ENCODE measurements at regions not wholly inside any gene's neighbourhood (a gene's known extent, or its start where the extent isn't known, plus 50 kb on each side); places are given as distances from the start of the nearest gene placed in this dataset.

DNA sequence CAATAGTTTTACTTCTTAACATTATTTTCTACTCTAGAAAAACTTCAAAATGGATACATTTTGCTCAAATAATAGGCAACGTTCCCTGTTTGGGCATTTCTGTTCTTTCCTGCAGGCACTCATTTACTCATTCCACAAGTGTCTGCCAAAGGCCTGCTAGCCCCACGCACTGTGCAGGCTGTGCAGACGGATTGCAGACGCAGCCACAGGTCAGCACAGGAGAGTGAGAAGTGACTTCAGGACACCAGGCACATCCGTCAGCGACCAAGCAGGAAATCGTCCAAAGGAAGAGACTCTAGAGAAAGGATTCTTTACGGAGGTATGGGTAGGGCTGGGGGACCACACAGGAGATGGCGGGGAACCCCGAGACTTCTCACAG is 103.0 kb upstream of the AGAP1 start:
- H3K4me3 ChIP-seq (ENCODE audit: low read depth, low read length) = no peak overlapping the region
- in situ Hi-C loops (cut with HindIII; ENCODE audit: low sequenced_read_pairs) = no loop called here
- DNase-seq (ENCODE audit: low read depth) = no peak
- TF ChIP-seq, protein P1, sequence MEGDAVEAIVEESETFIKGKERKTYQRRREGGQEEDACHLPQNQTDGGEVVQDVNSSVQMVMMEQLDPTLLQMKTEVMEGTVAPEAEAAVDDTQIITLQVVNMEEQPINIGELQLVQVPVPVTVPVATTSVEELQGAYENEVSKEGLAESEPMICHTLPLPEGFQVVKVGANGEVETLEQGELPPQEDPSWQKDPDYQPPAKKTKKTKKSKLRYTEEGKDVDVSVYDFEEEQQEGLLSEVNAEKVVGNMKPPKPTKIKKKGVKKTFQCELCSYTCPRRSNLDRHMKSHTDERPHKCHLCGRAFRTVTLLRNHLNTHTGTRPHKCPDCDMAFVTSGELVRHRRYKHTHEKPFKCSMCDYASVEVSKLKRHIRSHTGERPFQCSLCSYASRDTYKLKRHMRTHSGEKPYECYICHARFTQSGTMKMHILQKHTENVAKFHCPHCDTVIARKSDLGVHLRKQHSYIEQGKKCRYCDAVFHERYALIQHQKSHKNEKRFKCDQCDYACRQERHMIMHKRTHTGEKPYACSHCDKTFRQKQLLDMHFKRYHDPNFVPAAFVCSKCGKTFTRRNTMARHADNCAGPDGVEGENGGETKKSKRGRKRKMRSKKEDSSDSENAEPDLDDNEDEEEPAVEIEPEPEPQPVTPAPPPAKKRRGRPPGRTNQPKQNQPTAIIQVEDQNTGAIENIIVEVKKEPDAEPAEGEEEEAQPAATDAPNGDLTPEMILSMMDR (IDR thresholded peaks at IDR 0.05; ENCODE audit: low read depth, low read length, missing control alignments) = no peak

DNA sequence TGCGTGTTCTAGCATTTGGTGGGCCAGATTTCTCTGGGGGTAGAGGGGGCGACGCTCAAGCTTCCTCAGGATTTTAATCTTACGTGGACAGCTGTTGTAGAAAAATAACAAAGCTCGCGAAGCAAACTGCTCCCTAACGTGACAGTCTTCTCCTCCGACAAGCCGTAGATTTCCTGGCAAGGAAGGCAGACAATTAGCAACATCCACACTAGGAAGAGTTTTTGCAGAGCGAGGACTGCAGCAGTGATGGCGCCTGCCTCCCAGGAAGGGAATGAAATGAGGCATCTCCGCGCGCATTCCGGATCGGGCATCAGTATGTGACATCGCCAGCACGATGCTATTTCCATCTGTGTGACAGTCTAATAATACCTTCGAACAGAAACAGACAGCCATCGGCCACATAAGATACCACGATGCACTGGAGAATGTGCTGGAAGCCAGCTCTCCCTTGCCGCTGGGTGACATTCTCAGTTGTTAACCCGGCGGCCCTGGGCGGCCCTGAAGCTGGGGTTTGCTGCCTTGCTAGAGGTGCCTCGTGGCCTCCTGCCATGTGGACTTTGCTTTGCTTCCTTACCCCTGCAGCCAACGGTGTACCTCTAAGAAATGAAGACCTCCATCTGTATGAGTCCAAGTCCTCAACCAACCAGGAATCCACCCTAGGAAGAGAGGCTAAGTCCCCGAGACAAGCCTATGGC is 101.8 kb upstream of the AGAP1 start:
- in situ Hi-C loops (cut with HindIII; ENCODE audit: low sequenced_read_pairs) = no loop called here
- TF ChIP-seq, protein P1 (IDR thresholded peaks at IDR 0.05; ENCODE audit: low read depth, low read length, missing control alignments) = no peak
- no peak for DNase-seq (ENCODE audit: low read depth)

DNA sequence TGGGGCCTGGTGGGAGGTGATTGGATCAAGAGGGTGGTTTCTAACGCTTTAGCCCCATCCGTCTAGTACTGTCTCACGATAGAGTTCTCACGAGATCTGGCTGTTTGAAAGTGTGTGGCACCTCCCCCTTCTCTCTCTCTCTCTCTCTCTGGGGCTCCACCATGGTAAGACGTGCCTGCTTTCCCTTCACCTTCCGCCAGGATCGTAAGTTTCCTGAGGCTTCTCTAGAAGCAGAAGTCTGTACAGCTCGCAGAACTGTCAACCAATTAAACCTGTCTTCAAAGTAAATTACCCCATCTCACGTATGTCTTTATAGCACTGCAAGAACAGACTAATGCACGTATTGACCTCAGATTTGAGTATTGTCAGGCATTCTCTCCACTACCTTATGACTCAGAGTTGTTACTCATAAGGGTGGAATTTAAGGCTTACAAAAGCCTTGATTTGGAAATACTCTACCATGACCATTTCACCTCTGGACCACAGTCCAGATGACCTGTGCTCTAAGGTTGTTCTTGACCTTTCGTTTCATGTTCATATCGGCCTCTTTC is 99.5 kb upstream of the AGAP1 start:
- H3K4me3 ChIP-seq (ENCODE audit: low read depth, low read length) = no peak overlapping the region
- in situ Hi-C loops (cut with HindIII; ENCODE audit: low sequenced_read_pairs) = no loop called here
- TF ChIP-seq, protein P1 (IDR thresholded peaks at IDR 0.05; ENCODE audit: low read depth, low read length, missing control alignments) = no peak
- peak; percentile 45 for DNase-seq (ENCODE audit: low read depth)

More for the DNA sequence above, 101.8 kb upstream of the AGAP1 start:
- H3K4me3 ChIP-seq (ENCODE audit: low read depth, low read length) = no peak overlapping the region

DNA sequence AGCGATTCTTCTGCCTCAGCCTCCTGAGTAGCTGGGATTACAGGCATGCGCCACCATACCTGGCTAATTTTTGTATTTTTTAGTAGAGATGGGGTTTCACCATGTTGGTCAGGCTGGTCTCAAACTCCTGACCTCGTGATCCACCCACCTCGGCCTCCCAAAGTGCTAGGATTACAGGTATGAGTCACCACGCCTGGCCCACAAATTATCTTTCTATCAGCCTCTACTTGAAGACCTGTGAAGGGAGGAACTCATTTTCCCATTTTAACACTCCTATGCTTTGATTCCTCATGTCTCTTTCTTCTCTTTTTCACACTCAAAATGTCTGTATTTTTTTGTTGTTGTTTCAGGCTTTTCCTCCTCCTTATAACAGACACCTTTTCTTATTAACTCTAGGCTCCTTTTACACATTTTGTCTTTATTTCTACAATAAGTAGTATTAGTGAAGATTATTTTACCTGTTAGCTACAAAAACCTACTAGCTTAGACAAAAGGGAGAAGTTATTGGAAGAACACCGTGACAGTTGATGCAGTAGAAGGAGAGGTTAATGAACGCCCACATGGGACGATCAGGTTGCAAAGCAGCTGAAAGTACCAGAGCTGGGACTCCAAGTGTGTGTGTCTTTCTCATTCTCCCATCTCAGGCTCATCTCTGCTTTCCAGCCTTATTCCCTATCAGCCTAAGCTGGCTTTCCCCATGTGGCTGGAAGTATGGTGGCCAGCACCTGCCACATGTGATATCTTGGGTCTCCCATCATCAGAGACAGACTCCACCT is 97.6 kb upstream of the AGAP1 start:
- in situ Hi-C loops (cut with HindIII; ENCODE audit: low sequenced_read_pairs) = no loop called here
- H3K4me3 ChIP-seq (ENCODE audit: low read depth, low read length) = no peak overlapping the region
- no peak for DNase-seq (ENCODE audit: low read depth)
- TF ChIP-seq, protein P1 (IDR thresholded peaks at IDR 0.05; ENCODE audit: low read depth, low read length, missing control alignments) = no peak

DNA sequence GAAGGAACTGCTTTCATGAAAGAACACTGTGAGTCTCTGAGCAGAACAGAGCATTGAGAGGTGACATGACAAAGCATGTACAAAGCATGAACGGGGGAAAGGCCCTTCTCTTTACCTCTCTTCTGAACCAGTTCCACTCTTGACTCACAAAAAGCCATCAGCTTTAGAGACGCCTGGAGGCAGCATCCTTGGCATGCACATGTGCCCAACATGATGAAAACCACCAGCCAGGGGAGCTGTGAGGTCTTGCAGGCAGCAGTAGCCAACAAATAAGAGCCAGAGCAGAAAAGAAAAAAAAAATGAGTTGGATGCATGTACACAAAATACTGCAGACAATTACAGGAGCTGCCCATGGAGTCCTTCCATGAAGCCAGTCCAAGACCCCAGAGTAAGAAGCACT is 95.5 kb upstream of the AGAP1 start:
- no peak for DNase-seq (ENCODE audit: low read depth)
- TF ChIP-seq, protein P1 (IDR thresholded peaks at IDR 0.05; ENCODE audit: low read depth, low read length, missing control alignments) = no peak
- in situ Hi-C loops (cut with HindIII; ENCODE audit: low sequenced_read_pairs) = no loop called here
- no peak overlapping the region for H3K4me3 ChIP-seq (ENCODE audit: low read depth, low read length)

DNA sequence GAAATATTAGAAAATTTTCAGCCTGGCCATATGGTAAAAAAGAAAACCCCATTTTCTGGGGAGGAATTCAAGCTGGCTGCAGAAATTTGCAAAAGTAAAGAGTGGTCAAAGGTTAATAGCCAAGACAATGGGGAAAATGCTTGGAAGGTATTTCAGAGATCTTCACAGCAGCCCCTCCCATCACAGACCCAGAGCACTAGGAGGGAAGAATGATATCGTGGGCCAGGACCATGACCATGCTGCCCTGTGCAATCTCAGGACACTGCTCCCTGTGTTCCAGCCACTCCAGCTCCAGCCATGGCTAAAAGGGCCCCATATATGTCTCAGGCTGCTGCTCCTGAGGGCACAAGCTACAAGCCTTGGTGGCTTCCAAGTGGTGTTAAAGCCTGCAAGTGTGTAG is 93.9 kb upstream of the AGAP1 start:
- in situ Hi-C loops (cut with HindIII; ENCODE audit: low sequenced_read_pairs) = loop anchor here (5.0 kb wide), 1 partner anchor 37 kb away; no protein-coding TSS in a partner anchor
- no peak for DNase-seq (ENCODE audit: low read depth)
- no peak overlapping the region for H3K4me3 ChIP-seq (ENCODE audit: low read depth, low read length)
- TF ChIP-seq, protein P1 (IDR thresholded peaks at IDR 0.05; ENCODE audit: low read depth, low read length, missing control alignments) = no peak
